Smooth muscle cell (in vitro differentiated cells): ENCODE measurements at regions not wholly inside any gene's neighbourhood (a gene's known extent, or its start where the extent isn't known, plus 50 kb on each side); places are given as distances from the start of the nearest gene placed in this dataset.
"Not testable (repeated sequence)": the region's sequence is repeated elsewhere in the genome, so short reads cannot be mapped to it uniquely, and the experiment has no call there.

Source experiments
- DNase-seq: peaks from one replicate; lab custom pipeline; 2025; ENCODE audit not compliant: unreplicated experiment; lab: John Stamatoyannopoulos, UW
- H2AFZ ChIP-seq: fragments of 200-600 bp; sonication (generic); 2 replicates; pipeline ENCODE4 v1.6.0; 2016; ENCODE audit warnings: antibody characterized with exemption, low read depth, mild to moderate bottlenecking
- H3F3A ChIP-seq: fragments of 200-600 bp; sonication (generic); 2 replicates; pipeline ENCODE4 v1.6.0; 2017; ENCODE audit warnings: antibody characterized with exemption, low read depth
- H3K27ac ChIP-seq: fragments of 200-600 bp; sonication (generic); 2 replicates; pipeline ENCODE4 v1.5.1; 2016; ENCODE audit warnings: low read depth, mild to moderate bottlenecking
- H3K27me3 ChIP-seq: fragments of 200-600 bp; sonication (generic); 2 replicates; pipeline ENCODE4 v1.6.1; 2016; ENCODE audit warnings: low read depth, mild to moderate bottlenecking
- H3K36me3 ChIP-seq: fragments of 200-600 bp; sonication (generic); 2 replicates; pipeline ENCODE4 v1.5.1; 2016; ENCODE audit warnings: low read depth
- H3K4me1 ChIP-seq: fragments of 200-600 bp; sonication (generic); 2 replicates; pipeline ENCODE4 v1.5.1; 2016; ENCODE audit warnings: low read depth
- H3K4me2 ChIP-seq: fragments of 200-600 bp; sonication (generic); 2 replicates; pipeline ENCODE4 v1.6.0; 2016; ENCODE audit warnings: mild to moderate bottlenecking
- H3K4me3 ChIP-seq: fragments of 200-600 bp; sonication (generic); 2 replicates; pipeline ENCODE4 v1.5.1; 2016; ENCODE audit warnings: mild to moderate bottlenecking
- H3K79me2 ChIP-seq: fragments of 200-600 bp; sonication (generic); 2 replicates; pipeline ENCODE4 v1.6.0; 2016; ENCODE audit warnings: low read depth, mild to moderate bottlenecking
- H3K9ac ChIP-seq: fragments of 200-600 bp; sonication (generic); 2 replicates; pipeline ENCODE4 v1.6.0; 2016; ENCODE audit warnings: low read depth
- H3K9me3 ChIP-seq: fragments of 200-600 bp; sonication (generic); replicated peaks from 2 replicates; pipeline ENCODE4 v1.5.1; 2016; ENCODE audit warnings: low read depth
- H4K20me1 ChIP-seq: fragments of 200-600 bp; sonication (generic); 2 replicates; pipeline ENCODE4 v1.6.0; 2016; ENCODE audit warnings: low read depth
- WGBS: methylation state at CpG from one replicate; pipeline ENCODE4 v1.1.7; 2016; ENCODE audit warnings: low lambda C conversion rate; 5-methylcytosine and 5-hydroxymethylcytosine counted together
- TF ChIP-seq, protein P1 (sequence below): fragments of 200-600 bp; sonication (generic); IDR thresholded peaks from 2 replicates; pipeline ENCODE4 v1.5.1; 2017; ENCODE audit warnings: borderline replicate concordance, mild to moderate bottlenecking, antibody characterized with exemption; ENCODE audit not compliant: insufficient read depth, poor library complexity, severe bottlenecking

DNA sequence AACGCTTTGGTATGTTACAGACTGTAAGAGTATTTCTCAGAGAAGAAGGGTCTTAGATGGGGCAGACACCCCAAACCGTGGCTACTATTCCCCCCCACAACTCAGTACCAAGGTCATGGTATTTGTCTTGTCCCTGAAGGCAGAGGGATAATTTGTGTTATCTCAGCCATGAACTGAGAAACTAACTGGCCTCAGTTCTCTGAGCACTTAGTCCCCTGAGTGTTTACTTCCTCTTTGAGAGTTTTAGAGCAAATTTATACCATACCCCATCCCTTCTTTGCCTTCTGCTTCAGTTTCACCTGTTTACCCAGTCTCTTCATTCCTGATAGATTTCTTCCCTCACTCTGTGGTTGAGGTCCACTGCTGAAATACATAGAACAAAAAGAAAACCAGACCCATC is 183.9 kb downstream of the LRRC70 start:
- H3K4me2 ChIP-seq, result no peak overlapping the region
- H2AFZ ChIP-seq, result no peak overlapping the region
- no peaks in the 10 kb centered on the region for H3K27me3 ChIP-seq
- no peaks in the 10 kb centered on the region for H3K9me3 ChIP-seq
- H3K36me3 ChIP-seq, result no peaks in the 10 kb centered on the region
- H3F3A ChIP-seq, result no peaks in the 10 kb centered on the region
- no peaks in the 10 kb centered on the region for H4K20me1 ChIP-seq
- H3K9ac ChIP-seq, result no peak overlapping the region
- H3K4me1 ChIP-seq, result no peaks in the 10 kb centered on the region
- H3K79me2 ChIP-seq, result no peaks in the 10 kb centered on the region
- H3K4me3 ChIP-seq, result no peak overlapping the region
- TF ChIP-seq, protein P1, sequence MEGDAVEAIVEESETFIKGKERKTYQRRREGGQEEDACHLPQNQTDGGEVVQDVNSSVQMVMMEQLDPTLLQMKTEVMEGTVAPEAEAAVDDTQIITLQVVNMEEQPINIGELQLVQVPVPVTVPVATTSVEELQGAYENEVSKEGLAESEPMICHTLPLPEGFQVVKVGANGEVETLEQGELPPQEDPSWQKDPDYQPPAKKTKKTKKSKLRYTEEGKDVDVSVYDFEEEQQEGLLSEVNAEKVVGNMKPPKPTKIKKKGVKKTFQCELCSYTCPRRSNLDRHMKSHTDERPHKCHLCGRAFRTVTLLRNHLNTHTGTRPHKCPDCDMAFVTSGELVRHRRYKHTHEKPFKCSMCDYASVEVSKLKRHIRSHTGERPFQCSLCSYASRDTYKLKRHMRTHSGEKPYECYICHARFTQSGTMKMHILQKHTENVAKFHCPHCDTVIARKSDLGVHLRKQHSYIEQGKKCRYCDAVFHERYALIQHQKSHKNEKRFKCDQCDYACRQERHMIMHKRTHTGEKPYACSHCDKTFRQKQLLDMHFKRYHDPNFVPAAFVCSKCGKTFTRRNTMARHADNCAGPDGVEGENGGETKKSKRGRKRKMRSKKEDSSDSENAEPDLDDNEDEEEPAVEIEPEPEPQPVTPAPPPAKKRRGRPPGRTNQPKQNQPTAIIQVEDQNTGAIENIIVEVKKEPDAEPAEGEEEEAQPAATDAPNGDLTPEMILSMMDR, result no peak
- 85% methylated on average over 2 of the region's 2 CpGs for WGBS
- no peak overlapping the region for H3K27ac ChIP-seq
- no peak for DNase-seq

DNA sequence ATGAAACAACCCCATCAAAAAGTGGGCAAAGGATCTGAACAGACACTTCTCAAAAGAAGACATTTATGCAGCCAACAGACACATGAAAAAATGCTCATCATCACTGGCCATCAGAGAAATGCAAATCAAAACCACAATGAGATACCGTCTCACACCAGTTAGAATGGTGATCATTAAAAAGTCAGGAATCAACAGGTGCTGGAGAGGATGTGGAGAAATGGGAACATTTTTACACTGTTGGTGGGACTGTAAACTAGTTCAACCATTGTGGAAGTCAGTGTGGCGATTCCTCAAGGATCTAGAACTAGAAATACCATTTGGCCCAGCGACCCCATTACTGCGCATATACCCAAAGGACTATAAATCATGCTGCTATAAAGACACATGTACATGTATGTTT is 179.1 kb downstream of the LRRC70 start:
- not testable (repeated sequence) for H3K4me3 ChIP-seq, H3K27me3 ChIP-seq, H3K4me1 ChIP-seq, H2AFZ ChIP-seq, H4K20me1 ChIP-seq, H3K9ac ChIP-seq, H3K36me3 ChIP-seq, H3F3A ChIP-seq, H3K27ac ChIP-seq, DNase-seq, H3K79me2 ChIP-seq, H3K9me3 ChIP-seq, H3K4me2 ChIP-seq
- WGBS, result 56% methylated on average over 4 of the region's 4 CpGs

DNA sequence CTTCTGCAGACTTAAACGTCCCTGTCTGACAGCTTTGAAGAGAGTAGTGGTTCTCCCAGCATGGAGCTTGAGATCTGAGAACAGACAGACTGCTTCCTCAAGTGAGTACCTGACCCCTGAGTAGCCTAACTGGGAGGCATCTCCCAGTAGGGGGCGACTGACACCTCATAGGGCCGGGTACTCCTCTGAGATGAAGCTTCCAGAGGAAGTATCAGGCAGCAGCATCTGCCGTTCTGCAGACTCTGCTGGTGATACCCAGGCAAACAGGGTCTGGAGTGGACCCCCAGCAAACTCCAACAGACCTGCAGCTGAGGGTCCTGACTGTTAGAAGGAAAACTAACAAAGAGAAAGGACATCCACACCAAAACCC is 174.4 kb downstream of the LRRC70 start:
- H3K4me2 ChIP-seq, H3K4me3 ChIP-seq, H3F3A ChIP-seq, DNase-seq, H3K27me3 ChIP-seq, H3K27ac ChIP-seq, H3K4me1 ChIP-seq, H3K79me2 ChIP-seq, H3K36me3 ChIP-seq, H3K9me3 ChIP-seq, H2AFZ ChIP-seq, H4K20me1 ChIP-seq, H3K9ac ChIP-seq: not testable (repeated sequence)
- 77% methylated on average over 4 of the region's 4 CpGs for WGBS

DNA sequence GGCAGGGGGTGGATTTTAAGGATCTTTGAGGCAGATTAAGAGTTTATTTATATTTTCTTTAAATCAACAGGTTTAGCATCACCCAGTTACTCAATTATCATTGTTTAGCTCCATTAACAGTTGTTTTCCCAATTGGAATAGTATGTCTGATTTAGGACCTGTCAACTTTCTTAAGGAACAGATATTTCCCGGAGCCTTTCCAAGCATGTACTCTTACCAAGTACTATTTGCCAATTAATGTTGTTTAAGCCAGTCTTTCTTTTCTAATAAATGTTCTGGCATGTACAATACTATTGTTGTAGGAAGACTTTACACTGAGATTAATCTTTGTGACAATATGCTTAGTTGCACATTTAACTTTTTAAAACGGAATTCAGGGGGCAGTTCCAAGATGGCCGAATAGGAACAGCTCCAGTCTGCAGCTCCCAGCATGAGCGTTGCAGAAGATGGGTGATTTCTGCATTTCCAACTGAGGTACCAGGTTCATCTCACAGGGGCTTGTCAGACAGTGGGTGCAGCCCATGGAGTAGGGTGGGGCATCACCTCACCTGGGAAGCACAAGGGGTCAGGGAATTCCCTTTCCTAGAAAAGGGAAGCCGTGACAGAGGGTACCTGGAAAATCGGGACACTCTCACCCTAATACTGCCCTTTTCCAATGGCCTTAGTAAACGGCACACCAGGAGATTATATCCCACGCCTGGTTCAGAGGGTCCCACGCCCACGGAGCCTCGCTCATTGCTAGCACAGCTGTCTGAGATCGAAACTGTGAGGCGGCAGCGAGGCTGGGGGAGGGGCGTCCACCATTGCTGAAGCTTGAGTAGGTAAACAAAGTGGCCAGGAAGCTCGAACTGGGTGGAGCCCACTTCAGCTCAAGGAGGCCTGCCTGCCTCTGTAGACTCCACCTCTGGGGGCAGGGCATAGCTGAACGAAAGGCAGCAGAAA is 173.7 kb downstream of the LRRC70 start:
- H4K20me1 ChIP-seq, H3K27ac ChIP-seq, H3K9me3 ChIP-seq, H3K9ac ChIP-seq, H3K36me3 ChIP-seq, DNase-seq, H3K4me1 ChIP-seq, H3K27me3 ChIP-seq, H3F3A ChIP-seq, H3K79me2 ChIP-seq, H2AFZ ChIP-seq, H3K4me2 ChIP-seq, H3K4me3 ChIP-seq: not testable (repeated sequence)
- 93% methylated on average over 17 of the region's 17 CpGs for WGBS

DNA sequence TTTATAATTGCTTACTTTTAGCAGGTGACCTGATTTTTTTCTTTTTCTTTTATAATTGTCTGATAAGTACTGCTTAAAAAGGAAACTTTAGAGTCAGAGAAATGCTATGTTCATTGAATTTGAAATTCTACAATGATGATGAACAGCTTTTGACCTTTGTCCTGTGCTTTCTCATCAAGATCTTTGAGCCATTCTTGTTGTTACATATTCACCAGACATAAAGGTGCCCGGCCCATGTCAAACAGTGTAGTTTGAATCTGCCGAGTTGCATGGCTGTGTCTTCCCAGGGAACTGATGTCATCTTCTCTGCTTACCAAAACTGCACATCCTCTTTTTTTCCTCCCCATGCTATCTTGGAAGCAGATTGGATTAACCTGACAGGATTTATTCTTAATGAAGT is 163.6 kb downstream of the LRRC70 start:
- Histone ChIP-seq H4K20me1 (no peaks in the 10 kb centered on the region), H3K79me2 (no peaks in the 10 kb centered on the region), H3K9me3 (no peaks in the 10 kb centered on the region), H3F3A (no peaks in the 10 kb centered on the region), H3K9ac (no peak overlapping the region), H3K27ac (no peak overlapping the region), H3K27me3 (no peaks in the 10 kb centered on the region), H2AFZ (no peak overlapping the region), H3K4me2 (no peak overlapping the region), H3K4me1 (no peaks in the 10 kb centered on the region), H3K36me3 (no peaks in the 10 kb centered on the region), H3K4me3 (peak overlapping the region; percentile 14)
- DNase-seq, result no peak
- TF ChIP-seq, protein P1, result no peak
- 69% methylated on average over 2 of the region's 2 CpGs for WGBS
